ENCODE measurements at regions not wholly inside any gene's neighbourhood (a gene's known extent, or its start where the extent isn't known, plus 50 kb on each side); places are given as distances from the start of the nearest gene placed in this dataset.
"Not testable (repeated sequence)": the region's sequence is repeated elsewhere in the genome, so short reads cannot be mapped to it uniquely, and the experiment has no call there.

DNA sequence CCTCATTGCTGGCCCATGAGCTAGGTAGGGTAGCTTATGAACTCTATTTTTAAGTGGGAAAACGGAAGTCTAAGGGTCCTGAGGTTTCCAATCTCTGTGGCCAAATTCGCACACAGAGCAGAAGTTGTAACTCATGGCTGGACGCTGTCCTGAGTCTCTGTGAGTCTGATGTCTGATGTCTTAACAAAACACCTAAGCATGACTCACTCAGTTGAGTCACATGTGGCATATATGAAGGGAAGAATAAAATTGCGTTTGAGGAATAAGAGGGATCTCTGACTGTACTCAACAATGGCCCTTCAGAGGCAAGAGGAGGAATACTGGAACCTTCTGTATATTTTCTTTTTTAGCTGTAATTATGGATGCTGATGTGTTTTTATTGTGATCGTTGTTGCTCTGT, 569.7 kb downstream of the RIT2 start:
- TF ChIP-seq CTCF (IDR thresholded peaks at IDR 0.05; ENCODE audit: low read depth, low read length), result no peak
- no peak for DNase-seq (ENCODE audit: low read depth, low spot score)
- POLR2A ChIA-PET, result no interaction called here
- H3K27me3 ChIP-seq (ENCODE audit: control insufficient read depth, insufficient read depth, low read length), result no peaks in the 10 kb centered on the region
- H3K9me3 ChIP-seq (ENCODE audit: control insufficient read depth, insufficient read depth, low read length), result no peaks in the 10 kb centered on the region
- H3K4me3 ChIP-seq (ENCODE audit: low read depth, low read length), result no peak overlapping the region
- no peak overlapping the region for H3K27ac ChIP-seq (ENCODE audit: low read depth, low read length)
- CTCF ChIA-PET, result no interaction called here

DNA sequence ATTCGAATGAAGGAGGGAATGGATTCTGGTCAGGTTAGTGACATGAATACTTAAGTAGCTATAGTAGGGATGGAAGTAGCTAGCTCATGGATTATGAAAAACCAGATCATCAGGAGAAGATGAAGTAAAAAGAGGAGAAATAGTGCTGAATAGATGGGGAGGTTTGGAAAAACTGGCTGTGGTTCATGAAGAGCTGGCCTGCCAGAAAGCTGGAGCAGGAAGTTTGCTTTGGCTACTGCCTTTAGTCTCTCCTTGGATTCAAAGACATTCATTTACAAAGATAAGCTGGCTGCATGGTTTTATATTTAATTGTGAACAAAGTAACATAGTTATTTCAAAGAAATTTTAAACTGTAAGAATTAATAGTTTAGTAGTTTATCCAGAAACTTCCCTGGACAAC, 567.0 kb downstream of the RIT2 start:
- ChIA-PET POLR2A (no interaction called here), CTCF (no interaction called here)
- H3K27ac ChIP-seq (ENCODE audit: low read depth, low read length), result no peak overlapping the region
- no peak for DNase-seq (ENCODE audit: low read depth, low spot score)
- no peaks in the 10 kb centered on the region for H3K9me3 ChIP-seq (ENCODE audit: control insufficient read depth, insufficient read depth, low read length)
- no peak for TF ChIP-seq CTCF (IDR thresholded peaks at IDR 0.05; ENCODE audit: low read depth, low read length)
- H3K27me3 ChIP-seq (ENCODE audit: control insufficient read depth, insufficient read depth, low read length), result no peaks in the 10 kb centered on the region
- no peak overlapping the region for H3K4me3 ChIP-seq (ENCODE audit: low read depth, low read length)

DNA sequence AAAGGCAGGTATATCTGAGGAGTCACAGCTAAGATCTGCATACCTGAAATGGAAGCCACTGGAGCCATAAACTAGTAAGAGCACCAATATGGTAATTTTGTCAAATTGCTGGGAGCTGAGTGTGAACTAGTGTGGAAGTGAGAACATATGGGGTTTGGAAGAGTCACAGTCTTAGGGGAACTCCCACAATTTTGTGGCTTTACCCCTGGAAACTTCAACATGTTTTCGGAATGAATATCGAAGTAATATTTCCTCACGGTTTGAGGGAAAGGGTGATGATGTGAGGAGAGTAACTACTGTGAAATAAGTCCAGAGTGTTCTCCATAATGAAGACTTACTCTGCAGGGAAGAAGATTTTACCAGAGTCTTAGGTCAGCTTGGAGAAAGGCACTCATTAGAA, 565.9 kb downstream of the RIT2 start:
- TF ChIP-seq CTCF (IDR thresholded peaks at IDR 0.05; ENCODE audit: low read depth, low read length), result no peak
- POLR2A ChIA-PET, result no interaction called here
- Histone ChIP-seq H3K27me3 (ENCODE audit: control insufficient read depth, insufficient read depth, low read length) (no peaks in the 10 kb centered on the region), H3K9me3 (ENCODE audit: control insufficient read depth, insufficient read depth, low read length) (no peaks in the 10 kb centered on the region), H3K27ac (ENCODE audit: low read depth, low read length) (no peak overlapping the region), H3K4me3 (ENCODE audit: low read depth, low read length) (no peak overlapping the region)
- CTCF ChIA-PET, result no interaction called here
- DNase-seq (ENCODE audit: low read depth, low spot score), result no peak

DNA sequence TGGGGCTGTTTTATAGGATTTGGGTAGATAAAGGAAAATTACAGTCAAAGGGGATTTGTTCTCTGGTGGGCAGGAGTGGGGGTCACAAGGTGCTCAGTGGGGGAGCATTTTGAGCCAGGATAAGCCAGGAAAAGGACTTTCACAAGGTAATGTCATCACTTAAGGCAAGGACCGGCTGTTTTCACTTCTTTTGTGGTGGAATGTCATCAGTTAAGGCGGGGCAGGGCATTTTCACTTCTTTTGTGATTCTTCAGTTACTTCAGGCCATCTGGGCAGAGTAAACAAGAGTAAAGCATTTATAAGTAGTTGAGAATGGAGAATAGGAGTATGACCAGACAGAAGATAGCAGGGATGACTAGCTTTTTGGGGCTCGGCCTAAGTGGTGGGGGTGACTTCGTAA, 562.9 kb downstream of the RIT2 start:
- CTCF ChIA-PET; POLR2A ChIA-PET; H3K9me3 ChIP-seq (ENCODE audit: control insufficient read depth, insufficient read depth, low read length); DNase-seq (ENCODE audit: low read depth, low spot score); H3K27ac ChIP-seq (ENCODE audit: low read depth, low read length); H3K27me3 ChIP-seq (ENCODE audit: control insufficient read depth, insufficient read depth, low read length); H3K4me3 ChIP-seq (ENCODE audit: low read depth, low read length): not testable (repeated sequence)

DNA sequence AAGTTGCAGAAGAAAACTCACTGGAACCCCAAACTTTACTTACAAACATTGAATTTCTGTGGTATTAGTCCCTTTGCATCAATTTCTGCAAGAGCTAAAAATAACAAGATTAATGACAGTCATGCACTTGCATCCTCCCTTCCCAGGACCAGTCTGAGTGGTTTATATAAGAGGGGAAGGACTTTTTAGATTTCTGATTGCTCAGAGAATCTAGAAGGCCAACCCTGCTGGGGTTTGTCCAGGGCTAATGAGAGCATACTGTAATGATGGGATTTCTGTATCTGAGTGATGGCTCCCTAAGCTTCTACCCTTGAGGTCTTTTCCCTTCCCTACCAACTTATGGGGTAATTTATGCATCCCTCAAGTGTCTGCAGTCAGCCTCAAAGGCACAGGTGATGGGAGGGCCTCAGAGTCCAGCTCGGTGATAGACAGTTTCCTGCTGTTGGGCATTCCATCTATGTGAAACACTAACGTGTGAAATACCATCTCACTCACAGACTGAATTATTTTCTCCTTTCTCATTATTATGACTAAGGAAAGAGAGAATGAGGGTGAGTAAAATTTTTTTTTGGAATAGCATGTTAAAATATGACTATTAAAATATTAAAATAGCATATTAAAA, 556.3 kb downstream of the RIT2 start:
- ChIA-PET POLR2A (no interaction called here), CTCF (no interaction called here)
- no peak for TF ChIP-seq CTCF (IDR thresholded peaks at IDR 0.05; ENCODE audit: low read depth, low read length)
- DNase-seq (ENCODE audit: low read depth, low spot score), result no peak
- Histone ChIP-seq H3K27me3 (ENCODE audit: control insufficient read depth, insufficient read depth, low read length) (no peaks in the 10 kb centered on the region), H3K4me3 (ENCODE audit: low read depth, low read length) (no peak overlapping the region), H3K9me3 (ENCODE audit: control insufficient read depth, insufficient read depth, low read length) (no peaks in the 10 kb centered on the region; the same call in 1 of the 2 replicates), H3K27ac (ENCODE audit: low read depth, low read length) (no peak overlapping the region)

GRCh38 chr18:42561521-42561920, 554.0 kb downstream of the RIT2 start:
- CTCF ChIA-PET, result no interaction called here
- Histone ChIP-seq H3K27ac (ENCODE audit: low read depth, low read length) (no peak overlapping the region), H3K27me3 (ENCODE audit: control insufficient read depth, insufficient read depth, low read length) (no peaks in the 10 kb centered on the region), H3K9me3 (ENCODE audit: control insufficient read depth, insufficient read depth, low read length) (no peaks in the 10 kb centered on the region; the same call in 1 of the 2 replicates), H3K4me3 (ENCODE audit: low read depth, low read length) (no peak overlapping the region)
- DNase-seq (ENCODE audit: low read depth, low spot score), result no peak
- TF ChIP-seq CTCF (IDR thresholded peaks at IDR 0.05; ENCODE audit: low read depth, low read length), result no peak
- POLR2A ChIA-PET, result no interaction called here
